Daoy (cell line): ENCODE measurements at regions not wholly inside any gene's neighbourhood (a gene's known extent, or its start where the extent isn't known, plus 50 kb on each side); places are given as distances from the start of the nearest gene placed in this dataset.

Experiments
- DNase-seq: peaks from one replicate; pipeline ENCODE4 v3.0.0-alpha.2; 2015; ENCODE audit warnings: low read depth

DNA sequence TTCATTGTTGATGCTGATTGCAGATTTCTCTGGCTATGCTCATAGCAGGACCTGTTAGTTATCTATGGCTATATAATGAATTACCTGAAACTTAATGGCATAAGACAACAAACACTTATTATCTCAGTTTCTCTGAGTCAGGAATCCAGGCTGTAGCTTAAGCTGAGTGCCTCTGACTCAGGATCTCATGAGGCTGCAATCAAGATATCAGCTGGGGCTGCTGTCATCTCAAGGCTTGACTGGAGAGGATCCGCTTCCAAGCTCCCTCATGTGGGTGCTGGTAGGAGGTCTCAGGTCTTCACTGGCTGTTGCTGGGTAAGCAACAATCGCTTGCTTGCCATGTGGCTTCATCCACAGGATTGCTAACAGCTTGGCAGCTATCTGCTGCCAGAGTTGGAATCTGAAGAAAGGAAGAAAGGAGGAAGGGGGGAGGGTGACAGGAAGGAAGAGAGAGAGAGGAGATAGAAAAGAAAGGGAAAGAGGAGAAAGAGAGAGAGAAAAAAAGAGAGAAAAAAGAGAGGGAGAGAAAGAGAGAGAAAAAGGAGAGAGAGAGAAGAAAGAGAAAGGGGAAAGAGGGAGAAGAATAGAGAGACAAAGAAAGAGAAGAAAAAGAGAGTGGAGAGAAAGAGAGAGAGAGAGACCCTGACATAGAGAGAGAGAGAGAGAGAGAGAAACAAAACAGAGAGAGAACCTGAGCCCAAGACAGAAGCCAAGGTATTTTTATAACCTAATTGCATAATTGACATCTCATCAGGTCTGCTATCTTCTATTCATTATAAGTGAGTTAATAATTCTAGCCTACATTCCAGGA is 579.0 kb upstream of the BTBD3 start:
- peak; percentile 11 for DNase-seq

DNA sequence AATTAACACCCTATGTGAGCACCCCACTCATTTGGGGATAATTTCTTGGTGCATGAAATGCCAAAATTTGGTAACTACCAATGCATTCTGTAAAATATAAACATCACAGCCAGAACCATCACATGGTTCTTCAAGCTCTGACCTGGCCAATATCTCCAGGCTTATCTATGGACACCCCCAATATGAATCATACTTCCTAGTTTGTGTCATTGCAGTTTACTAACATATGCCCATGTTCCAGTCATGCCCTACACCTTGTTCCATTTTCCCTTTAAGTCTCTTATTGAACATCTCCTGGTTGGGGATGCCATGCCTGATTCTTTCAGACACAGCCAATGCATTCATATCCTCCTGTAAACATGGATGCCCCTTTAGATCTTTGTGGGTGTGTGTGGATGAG is 572.8 kb upstream of the BTBD3 start:
- no peak for DNase-seq

DNA sequence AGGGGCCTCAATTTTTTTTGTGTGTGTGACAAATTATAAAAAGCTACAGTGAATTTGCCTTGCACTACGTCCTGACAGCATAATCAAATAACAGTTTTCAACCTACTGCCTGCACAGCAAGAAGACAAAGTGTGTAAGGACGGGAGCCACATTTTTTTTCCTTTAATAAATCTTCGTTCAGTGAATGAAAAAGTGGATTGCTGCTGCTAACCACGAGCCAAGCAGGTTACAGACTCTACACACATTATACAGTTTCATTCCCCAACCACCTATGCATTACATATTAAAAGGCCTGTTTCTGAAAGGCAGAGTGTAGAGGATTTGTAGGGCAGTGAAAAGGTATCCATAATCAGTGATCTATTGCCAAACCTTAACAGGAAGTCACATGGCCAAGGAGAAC is 570.0 kb upstream of the BTBD3 start:
- no peak for DNase-seq

DNA sequence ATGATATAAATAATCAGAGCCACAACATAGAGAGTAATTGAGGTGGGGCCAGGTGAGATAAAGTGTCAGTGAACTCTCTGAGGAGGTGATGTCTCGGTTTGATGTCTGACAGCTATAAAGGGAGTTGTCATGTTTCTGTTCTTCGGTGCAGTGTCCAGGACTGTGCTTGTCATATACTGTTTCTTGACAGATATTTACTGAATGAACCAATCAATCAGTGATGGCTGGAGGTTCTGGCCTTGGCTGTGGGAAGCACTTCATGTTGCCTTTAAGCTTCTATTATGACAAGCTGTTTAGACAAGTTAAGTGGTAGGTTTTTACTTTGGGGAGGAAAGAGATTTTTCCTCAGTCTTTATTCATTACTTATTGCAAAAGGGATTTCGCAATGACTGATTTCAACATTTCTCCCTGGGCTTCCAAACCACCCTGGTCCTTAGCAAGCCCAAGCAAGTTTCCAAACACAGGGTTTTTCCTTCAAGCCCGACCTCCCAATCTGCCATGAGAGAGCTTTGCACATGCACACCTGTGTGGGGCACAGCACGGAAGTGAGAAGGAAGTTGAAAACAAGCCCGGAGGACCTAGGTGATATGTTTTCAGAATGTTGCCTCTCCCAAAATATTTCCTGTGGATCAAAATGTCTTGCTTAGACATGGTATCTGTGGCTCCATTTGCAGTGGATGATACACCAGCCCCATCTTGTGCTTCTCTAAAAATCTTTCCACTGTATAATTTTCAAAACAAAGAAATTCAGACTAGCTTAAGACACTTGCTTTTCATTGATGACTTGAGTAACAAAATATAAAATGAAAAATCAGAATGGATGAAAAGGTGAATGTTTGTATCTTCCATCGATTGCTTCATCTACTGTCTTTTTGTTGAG is 567.3 kb upstream of the BTBD3 start:
- no peak for DNase-seq

DNA sequence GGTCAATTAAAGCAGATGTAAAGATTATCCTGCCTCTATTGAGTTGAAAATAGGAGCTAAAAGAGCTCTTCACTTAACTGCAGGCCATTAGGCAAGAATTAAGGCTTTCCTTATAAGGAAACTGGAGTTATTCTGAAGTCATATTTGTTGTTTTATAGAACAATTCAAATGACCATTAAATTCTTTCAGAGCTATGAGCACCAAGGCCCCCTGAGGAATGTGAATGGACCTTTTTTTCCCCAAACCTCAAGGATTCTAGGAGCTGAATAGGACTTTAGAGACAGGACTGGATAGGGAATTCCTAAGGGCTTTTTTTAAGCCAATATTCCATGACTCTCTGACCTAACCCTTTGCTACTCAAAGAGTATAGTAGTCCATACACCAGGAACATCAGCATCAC is 565.7 kb upstream of the BTBD3 start:
- DNase-seq: no peak

DNA sequence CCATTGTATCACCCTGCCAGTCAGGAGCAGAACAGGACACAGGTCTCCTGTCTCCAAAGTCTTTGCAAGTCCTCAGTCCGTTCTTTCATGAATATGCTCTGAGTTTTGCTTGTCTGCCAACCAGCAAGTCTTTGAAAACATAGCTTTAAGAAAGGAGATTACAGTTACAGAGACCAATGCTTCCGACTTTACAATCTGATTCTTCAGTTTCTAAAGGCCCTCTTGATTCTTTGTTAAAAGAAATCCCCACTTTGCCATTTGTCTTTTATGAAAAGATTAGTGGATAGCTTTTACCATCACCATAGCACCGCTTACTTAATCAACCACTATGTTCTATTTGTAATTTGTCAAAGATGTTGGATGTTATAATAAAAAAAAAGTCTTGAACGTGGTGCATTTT is 562.8 kb upstream of the BTBD3 start:
- no peak for DNase-seq

DNA sequence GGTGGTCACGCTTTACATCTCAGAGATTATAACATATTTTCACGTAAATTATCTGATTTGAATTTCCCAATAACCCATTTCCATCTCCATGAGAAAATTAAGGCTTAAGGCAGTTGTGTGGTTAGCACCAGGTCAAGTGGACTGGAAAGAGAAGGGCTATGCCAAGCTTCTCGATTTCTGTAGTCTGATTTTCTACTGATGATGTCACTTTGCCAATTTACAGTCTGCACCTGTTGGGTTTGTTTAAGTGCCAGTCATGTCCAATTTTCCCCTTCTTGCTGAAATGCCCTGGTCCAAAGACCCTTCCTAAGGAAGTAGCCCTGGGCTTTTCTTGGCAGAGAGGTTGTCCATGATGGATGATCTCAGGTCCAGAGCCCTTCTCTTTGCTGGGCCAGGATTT is 562.3 kb upstream of the BTBD3 start:
- DNase-seq: no peak

DNA sequence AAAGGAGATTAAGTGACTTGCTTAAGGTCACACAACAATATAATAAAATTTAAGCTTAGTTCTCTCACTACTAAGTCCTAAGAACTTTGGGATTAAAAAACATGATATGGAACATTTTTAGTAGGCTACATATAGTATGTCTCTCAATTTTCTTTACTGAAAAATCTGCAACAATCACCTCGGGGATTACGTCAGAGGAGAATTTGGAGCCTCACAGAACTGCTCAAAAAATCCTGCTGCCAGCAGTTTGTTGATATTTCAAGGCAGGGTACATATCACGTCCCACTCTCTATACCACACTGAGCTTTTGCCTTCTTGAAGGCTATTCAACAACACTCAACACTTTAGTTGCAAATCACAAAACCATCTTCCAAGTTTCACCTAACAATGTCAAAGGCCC is 561.6 kb upstream of the BTBD3 start:
- DNase-seq: no peak

DNA sequence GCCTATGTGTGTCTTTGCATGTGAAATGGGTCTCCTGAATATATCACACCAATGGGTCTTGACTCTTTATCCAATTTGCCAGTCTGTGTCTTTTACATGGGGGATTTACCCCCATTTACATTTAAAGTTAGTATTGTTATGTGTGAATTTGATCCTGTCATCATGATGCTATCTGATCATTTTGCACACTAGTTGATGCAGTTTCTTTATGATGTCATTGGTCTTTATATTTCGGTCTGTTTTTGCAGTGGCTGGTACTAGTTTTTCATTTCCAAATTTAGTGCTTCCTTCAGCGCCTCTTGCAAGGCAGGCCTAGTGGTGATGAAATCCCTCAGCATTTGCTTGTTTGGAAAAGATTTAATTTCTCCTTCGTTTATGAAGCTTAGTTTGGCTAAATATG is 555.2 kb upstream of the BTBD3 start:
- DNase-seq: no peak

DNA sequence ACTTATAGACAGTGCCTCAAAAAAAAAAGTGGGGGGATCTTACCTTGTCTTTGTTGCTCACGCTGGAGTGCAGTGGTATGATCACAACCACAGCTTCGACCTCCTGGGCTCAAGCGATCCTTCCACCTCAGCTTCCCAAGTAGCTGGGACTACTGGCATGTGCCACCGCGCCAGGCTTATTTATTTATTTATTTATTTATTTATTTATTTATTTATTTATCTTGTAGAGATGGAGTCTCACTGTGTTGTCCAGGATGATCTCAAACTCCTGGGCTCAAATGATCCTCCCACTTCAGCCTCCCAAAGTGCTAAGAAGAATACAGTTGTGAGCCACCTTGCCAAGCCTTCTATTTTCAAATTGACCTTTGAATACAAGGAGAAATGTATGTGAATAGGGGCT is 553.0 kb upstream of the BTBD3 start:
- no peak for DNase-seq

DNA sequence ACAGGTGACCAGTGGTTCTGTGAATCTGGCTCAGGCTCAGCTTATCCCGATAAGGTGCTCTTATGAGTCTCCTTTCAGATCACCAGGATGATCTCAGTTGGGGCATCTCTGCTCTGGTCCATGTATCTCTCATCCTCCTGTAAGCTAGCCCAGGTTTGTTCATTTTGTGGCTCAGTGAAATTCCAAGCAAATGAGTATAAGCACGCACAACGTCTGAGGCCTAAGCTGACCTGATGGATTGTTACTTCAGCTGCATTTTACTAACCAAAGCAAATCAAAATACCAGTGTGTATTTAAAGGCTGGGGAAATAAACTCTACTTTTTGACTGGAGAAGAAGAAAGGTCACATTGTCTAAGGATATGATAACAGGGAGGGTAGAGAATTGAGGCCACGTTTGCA is 551.0 kb upstream of the BTBD3 start:
- DNase-seq: no peak

DNA sequence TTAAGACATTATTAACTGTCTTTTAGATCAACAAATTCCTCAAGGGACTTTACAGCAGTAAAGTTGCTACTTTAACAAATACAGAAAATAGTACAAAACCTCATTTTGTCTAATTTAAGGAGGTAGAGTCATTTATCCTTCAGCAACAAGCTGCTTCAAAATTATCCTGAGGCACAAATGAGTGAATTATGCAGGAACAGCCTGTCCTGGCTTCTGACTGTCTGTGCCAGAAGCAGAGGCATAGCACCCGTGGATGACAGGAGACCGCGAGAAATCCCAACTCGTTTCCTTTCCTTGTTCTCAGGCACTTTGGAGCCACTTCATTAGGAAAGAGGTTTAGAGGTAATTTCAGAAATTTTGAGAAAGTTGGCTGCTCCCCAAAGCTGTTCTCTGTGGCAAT is 549.2 kb upstream of the BTBD3 start:
- DNase-seq: no peak

DNA sequence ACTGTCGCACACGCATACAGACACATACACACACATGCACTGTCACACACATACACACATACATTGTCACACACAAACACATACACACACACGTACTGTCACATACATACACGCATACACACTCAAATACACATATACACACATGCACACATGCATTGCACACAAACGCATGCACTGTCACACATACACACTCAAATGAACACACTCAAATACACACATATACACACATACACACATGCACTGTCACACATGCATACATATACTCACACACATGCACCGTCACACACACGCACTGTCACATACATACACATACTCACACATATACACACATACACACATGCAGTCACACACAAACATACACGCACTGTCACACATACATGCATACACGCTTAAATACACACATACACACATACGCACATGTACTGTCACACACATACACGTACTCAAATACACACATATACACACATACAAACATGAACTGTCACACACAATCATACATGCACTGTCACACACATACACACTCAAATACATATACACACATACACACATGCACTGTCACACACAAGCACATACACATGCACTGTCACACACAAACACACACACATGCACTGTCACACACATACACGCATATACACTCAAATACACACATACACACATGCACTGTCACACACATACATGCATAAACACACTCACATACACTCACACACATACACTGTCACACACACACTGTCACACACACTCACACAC is 548.6 kb upstream of the BTBD3 start:
- DNase-seq: no peak

DNA sequence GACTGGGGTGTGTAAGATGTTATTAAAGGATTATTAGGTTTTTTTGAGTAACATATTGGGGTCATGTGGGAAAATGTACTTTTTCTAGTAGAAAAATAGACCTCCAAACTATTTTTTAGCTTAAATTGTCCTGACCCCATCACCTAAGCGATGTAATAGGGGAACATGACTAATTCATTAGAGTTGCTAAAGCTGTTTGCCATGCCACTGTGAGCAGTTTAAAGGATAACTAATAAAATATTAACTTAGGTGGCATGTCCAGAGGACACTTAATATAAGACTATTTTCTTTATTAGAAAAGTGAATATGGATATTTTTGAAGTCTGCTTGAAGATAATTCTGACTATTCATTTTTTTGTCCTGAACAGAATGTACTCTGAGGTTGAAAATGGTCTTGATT is 545.9 kb upstream of the BTBD3 start:
- no peak for DNase-seq

DNA sequence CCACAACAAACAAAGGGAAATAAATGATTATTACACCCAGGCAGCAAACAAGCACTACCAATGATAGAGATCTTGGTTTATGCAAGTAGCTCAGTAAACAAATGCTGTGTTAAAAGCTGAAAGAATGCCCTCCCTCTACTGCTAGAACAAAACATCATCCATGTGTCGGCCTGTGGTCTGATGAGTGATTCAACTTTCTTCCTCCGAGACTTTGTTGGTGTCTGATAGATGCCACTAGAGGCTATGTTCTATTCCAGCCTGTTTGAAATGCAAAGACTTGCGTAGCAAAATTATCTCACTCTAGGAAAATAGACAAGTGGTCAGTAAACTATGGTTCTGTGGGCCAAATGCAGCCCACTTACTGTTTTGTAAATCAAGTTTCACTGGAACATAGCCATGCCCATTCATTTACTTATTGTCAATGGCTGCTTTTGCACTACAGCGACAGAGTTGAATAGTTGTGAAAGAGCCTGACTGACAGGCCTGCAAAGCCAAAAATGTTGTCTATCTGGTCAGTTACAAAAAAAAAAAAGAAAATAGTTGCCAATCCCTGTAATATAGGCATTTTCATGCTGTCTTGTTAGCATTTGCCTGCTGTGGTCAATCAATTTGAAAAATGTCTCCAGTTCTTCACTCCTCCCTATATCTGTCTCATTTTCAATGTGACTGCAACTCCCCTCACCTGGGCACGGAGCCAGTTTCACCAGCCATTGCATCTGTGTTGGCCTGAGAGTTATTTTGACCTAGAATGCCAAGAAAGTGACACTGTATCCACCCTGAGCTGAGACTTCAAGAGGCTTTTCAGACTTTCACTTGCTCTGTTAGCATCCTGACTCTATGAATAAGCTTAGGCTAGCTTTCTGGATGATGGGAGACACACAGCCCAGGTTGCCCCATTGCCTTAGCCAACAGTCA is 544.6 kb upstream of the BTBD3 start:
- DNase-seq: peak; percentile 11

DNA sequence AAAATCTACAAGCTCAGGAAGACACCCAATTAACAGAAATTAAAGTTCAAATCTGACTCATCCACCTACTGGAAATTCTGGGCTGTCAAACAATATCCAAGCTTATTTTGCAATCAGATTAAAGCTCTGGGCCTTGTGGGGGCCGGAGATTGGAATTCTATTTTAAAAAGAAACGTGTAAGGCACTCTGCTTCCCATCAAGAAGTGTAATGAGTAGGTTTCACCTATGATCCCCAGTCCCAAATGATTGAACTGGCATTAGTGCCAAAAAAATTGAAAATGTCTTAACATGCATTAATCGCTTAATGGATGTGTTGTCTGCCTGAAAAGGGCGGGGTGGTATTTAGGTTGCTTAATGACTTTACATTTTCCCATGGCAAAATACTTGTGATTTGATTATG is 542.4 kb upstream of the BTBD3 start:
- no peak for DNase-seq

DNA sequence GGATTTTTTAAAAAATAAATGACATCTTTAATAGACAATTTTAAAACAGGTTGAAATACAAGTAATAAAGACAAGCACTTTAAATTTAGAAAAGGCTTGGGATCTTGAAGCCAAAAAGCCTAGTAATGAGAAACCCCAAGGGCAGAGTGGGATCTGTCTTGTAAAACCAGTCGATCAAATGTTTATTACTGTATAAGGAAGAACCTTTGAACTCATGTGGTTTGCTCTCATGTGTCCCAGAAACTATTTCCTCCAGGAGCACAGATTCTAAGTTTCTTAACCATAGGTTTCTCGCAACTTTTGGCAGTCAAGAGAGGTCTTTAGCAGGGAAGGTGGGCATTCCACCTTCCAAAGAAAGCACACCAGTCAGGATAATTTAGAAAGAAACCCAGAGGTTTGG is 541.7 kb upstream of the BTBD3 start:
- DNase-seq: no peak

DNA sequence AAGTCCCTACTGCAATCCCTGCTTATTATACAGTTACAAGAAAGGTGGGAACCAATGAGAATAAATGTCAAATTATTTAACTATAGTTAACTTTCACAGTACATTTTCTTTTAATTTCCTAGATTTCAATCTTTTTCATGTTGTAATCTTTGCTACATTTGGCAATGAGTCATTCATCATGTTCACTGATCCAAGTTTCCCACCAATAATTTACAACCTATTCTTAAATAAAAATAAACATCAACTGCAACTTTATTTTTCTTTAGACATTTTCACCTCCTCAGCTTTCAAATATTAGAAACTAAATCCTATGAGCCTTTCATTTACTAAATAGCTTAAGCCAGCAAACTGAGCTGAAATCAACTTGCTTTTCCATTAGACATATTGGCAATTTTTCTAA is 541.3 kb upstream of the BTBD3 start:
- DNase-seq: no peak

DNA sequence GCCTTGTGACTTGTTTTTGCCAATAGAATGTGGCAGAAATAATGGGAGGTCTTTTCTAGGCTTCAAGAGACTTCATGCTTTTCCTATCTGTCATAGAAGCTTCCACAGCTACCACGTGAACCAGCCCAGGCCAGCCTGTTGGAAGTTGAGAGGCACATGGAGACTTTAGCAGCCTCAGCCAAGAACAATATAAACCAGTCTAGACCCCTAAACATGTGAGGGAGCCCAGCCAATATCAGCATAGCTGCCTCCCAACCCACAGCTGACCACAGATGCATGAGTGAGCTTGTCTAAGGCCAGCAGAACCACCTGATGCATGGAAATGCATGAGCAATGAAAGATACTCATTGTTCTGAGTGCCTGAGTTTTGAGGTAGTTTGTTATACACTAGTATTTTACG is 540.7 kb upstream of the BTBD3 start:
- DNase-seq: peak; percentile 65

DNA sequence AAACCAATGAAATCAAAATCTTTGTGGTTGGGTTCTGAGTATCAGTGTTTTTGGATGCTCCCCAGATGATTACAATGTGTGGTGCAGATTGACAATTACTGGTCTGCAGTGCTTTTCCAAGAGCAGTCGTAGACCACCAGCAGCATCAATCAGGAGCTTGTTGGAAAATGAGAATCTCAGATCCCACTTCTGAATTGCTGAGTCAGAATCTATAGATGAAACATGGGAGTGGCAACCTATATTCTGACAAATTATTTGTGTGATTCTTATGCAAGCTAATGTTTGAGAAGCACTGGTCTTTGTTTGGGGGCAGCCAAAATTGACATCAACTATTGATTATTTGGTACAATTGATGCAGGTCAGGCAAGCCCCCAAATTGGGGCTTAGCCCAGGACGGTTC is 539.9 kb upstream of the BTBD3 start:
- no peak for DNase-seq

DNA sequence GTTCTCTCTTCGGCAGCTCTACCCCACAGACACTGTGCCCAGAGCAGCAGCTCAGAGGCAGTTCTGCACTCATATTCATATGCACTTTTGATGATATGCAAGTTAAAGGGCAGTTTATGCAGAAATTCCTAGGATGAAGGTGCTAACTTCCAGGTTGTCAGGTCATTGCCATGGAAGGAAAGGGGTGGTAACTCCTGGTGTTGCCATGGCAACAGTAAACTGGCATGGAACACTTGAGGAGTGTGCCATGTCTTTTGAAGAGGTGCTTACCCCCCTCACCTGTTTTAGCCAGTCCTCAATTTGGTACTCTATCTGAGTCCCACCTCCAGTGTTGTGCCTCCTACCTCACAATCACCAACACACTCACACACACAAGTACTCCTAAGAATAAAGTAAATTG is 539.4 kb upstream of the BTBD3 start:
- DNase-seq: no peak
